ENCODE measurements at regions not wholly inside any gene's neighbourhood (a gene's known extent, or its start where the extent isn't known, plus 50 kb on each side); places are given as distances from the start of the nearest gene placed in this dataset.

- TF ChIP-seq, protein P1, sequence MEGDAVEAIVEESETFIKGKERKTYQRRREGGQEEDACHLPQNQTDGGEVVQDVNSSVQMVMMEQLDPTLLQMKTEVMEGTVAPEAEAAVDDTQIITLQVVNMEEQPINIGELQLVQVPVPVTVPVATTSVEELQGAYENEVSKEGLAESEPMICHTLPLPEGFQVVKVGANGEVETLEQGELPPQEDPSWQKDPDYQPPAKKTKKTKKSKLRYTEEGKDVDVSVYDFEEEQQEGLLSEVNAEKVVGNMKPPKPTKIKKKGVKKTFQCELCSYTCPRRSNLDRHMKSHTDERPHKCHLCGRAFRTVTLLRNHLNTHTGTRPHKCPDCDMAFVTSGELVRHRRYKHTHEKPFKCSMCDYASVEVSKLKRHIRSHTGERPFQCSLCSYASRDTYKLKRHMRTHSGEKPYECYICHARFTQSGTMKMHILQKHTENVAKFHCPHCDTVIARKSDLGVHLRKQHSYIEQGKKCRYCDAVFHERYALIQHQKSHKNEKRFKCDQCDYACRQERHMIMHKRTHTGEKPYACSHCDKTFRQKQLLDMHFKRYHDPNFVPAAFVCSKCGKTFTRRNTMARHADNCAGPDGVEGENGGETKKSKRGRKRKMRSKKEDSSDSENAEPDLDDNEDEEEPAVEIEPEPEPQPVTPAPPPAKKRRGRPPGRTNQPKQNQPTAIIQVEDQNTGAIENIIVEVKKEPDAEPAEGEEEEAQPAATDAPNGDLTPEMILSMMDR (IDR thresholded peaks at IDR 0.05; ENCODE audit: insufficient read depth, low read length, severe bottlenecking): no peak
- FAIRE-seq: no peak
- H3K4me3 ChIP-seq (ENCODE audit: low read depth, low read length): no peak overlapping the region
- DNase-seq (ENCODE audit: low read depth): no peak
- H3K36me3 ChIP-seq (ENCODE audit: control insufficient read depth, insufficient read depth, low read length): no peaks in the 10 kb centered on the region
- H3K27me3 ChIP-seq (ENCODE audit: control insufficient read depth, insufficient read depth, low read length): no peaks in the 10 kb centered on the region
Measured at GRCh38 chr2:467543-467891, 179.6 kb upstream of the ALKAL2 start.

DNA sequence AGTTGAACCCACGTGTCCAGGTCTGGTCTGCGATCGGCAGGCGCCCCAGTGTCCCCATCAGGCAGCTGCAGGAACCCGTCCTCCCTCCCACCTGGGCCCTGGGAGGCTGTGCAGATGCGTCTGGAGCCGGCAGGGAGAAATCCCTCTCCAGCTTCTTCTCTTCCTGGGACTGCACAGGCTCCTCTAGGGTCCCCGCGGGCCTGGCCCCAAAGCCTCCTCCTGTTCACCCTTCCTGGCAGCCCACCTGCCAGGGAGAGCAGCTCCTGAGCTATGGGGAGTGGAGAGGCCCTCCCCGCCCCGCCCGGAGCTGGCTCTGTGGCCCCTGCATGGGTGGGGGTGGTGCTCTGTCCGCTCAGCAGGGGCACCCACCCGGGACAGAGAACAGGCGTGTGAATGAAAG lies 179.2 kb upstream of the ALKAL2 start:
- Histone ChIP-seq H3K27me3 (ENCODE audit: control insufficient read depth, insufficient read depth, low read length) (no peaks in the 10 kb centered on the region), H3K36me3 (ENCODE audit: control insufficient read depth, insufficient read depth, low read length) (no peaks in the 10 kb centered on the region), H3K4me3 (ENCODE audit: low read depth, low read length) (no peak overlapping the region)
- DNase-seq (ENCODE audit: low read depth) (no peak), FAIRE-seq (no peak)
- TF ChIP-seq, protein P1 (IDR thresholded peaks at IDR 0.05; ENCODE audit: insufficient read depth, low read length, severe bottlenecking): no peak

DNA sequence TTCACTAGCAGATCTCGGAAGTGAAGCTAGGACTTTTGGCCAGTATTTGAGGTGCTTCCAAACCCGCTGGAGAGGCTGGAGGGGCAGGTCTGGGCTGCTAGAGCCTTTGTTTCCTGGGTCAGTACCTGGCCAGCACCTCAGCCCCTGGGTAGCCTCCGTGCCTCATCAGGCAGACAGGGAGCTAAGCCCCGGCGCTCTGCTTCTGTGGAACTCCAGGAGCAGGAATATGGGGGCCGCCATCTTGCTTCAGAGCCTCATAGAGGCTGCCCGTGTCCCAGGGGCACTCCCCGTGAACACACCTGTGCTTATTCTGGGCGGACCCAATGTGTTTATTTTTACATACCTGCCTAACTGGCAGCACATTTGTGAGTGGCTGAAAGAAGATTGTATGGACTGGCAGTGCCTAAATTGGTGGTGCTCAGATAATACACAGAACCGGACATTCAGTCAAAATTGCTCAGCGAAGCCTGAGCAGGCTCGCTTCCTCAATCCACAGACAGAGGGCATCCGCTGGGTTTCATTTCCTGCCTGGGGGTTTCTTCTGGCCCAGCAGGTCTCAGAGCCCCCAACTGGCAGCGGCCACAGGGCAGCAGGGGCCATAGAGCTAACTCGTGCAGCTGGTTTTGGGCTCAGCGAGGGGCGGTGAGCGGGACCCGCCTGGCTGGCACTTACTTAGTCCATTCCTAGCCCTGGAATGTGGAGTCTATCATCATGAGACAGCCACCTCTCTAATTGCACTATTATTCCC lies 176.8 kb upstream of the ALKAL2 start:
- TF ChIP-seq, protein P1 (IDR thresholded peaks at IDR 0.05; ENCODE audit: insufficient read depth, low read length, severe bottlenecking): no peak
- no peaks in the 10 kb centered on the region for H3K36me3 ChIP-seq (ENCODE audit: control insufficient read depth, insufficient read depth, low read length)
- no peak for DNase-seq (ENCODE audit: low read depth)
- H3K27me3 ChIP-seq (ENCODE audit: control insufficient read depth, insufficient read depth, low read length): no peaks in the 10 kb centered on the region
- no peak for FAIRE-seq
- no peak overlapping the region for H3K4me3 ChIP-seq (ENCODE audit: low read depth, low read length)

DNA sequence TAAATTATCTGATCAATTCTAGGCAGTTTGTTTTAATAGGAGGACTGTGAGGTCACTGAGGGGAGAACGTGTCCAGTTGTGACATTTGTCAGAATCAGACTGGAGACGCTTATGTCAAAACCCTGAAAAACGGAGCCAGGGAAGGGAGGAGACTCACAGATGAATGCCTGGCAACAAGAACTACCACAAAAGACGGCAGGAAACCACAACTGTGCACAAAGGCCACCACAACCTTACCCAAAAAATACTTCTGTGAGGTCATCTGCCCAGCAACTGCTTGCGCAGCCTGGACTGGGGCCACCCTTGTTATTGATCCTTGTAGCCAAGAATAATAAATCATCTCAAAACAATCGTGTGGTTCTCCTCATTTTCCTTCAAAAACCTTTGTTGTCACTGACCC lies 173.0 kb upstream of the ALKAL2 start:
- no peak for DNase-seq (ENCODE audit: low read depth)
- no peaks in the 10 kb centered on the region for H3K36me3 ChIP-seq (ENCODE audit: control insufficient read depth, insufficient read depth, low read length)
- TF ChIP-seq, protein P1 (IDR thresholded peaks at IDR 0.05; ENCODE audit: insufficient read depth, low read length, severe bottlenecking): no peak
- no peak overlapping the region for H3K4me3 ChIP-seq (ENCODE audit: low read depth, low read length)
- H3K27me3 ChIP-seq (ENCODE audit: control insufficient read depth, insufficient read depth, low read length): no peaks in the 10 kb centered on the region
- FAIRE-seq: no peak

GRCh38 chr2:459931-460330 lies 172.0 kb upstream of the ALKAL2 start:
- Histone ChIP-seq H3K36me3 (ENCODE audit: control insufficient read depth, insufficient read depth, low read length) (no peaks in the 10 kb centered on the region), H3K27me3 (ENCODE audit: control insufficient read depth, insufficient read depth, low read length) (no peaks in the 10 kb centered on the region), H3K4me3 (ENCODE audit: low read depth, low read length) (no peak overlapping the region)
- TF ChIP-seq, protein P1 (IDR thresholded peaks at IDR 0.05; ENCODE audit: insufficient read depth, low read length, severe bottlenecking): no peak
- no peak for FAIRE-seq
- DNase-seq (ENCODE audit: low read depth): no peak

GRCh38 chr2:458425-458815 lies 170.5 kb upstream of the ALKAL2 start:
- Histone ChIP-seq H3K4me3 (ENCODE audit: low read depth, low read length) (no peak overlapping the region), H3K27me3 (ENCODE audit: control insufficient read depth, insufficient read depth, low read length) (no peaks in the 10 kb centered on the region), H3K36me3 (ENCODE audit: control insufficient read depth, insufficient read depth, low read length) (no peaks in the 10 kb centered on the region)
- TF ChIP-seq, protein P1 (IDR thresholded peaks at IDR 0.05; ENCODE audit: insufficient read depth, low read length, severe bottlenecking): no peak
- no peak for FAIRE-seq
- DNase-seq (ENCODE audit: low read depth): no peak
